ENCODE measurements at regions not wholly inside any gene's neighbourhood (a gene's known extent, or its start where the extent isn't known, plus 50 kb on each side); places are given as distances from the start of the nearest gene placed in this dataset.

GRCh38 chr5:135191084-135191826, 157.2 kb upstream of the PITX1 start (continued):
- TF ChIP-seq ZBTB21 (CRISPR knock-in tag; IDR thresholded peaks at IDR 0.05) (no peak), CBX1 (IDR thresholded peaks at IDR 0.05; ENCODE audit: low read depth) (no peak), RNF2 (conservative IDR thresholded peaks at IDR 0.05; ENCODE audit: low read depth) (no peak), HDAC1 (CRISPR knock-in tag; IDR thresholded peaks at IDR 0.05) (peak; percentile 80), ZNF275 (CRISPR knock-in tag; IDR thresholded peaks at IDR 0.05; ENCODE audit: borderline replicate concordance) (peak; percentile 50; the same call in 1 of the 2 replicates), HHEX (CRISPR knock-in tag; IDR thresholded peaks at IDR 0.05) (no peak), NONO (IDR thresholded peaks at IDR 0.05) (no peak), NONO (CRISPR knock-in tag; conservative IDR thresholded peaks at IDR 0.05) (peak; percentile 80; the same call in 1 of the 2 replicates), ZC3H13 (CRISPR knock-in tag; IDR thresholded peaks at IDR 0.05) (no peak), ZNF543 (CRISPR knock-in tag; IDR thresholded peaks at IDR 0.05) (no peak), KDM5A (IDR thresholded peaks at IDR 0.05; ENCODE audit: borderline replicate concordance, low read length) (no peak), U2AF2 (IDR thresholded peaks at IDR 0.05; ENCODE audit: low read depth, low read length) (no peak), PRMT3 (CRISPR knock-in tag; IDR thresholded peaks at IDR 0.05; ENCODE audit: borderline replicate concordance, low read depth) (no peak), ZNF292 (CRISPR knock-in tag; IDR thresholded peaks at IDR 0.05; ENCODE audit: borderline replicate concordance, low read depth) (peak; percentile 96), ZFX (CRISPR knock-in tag; IDR thresholded peaks at IDR 0.05; ENCODE audit: low read depth) (peak; percentile 91), TP53 (CRISPR knock-in tag; conservative IDR thresholded peaks at IDR 0.05) (0 out of 2 replicates have a peak, but pooled peaks have one; percentile 18), FIP1L1 (IDR thresholded peaks at IDR 0.05; ENCODE audit: borderline replicate concordance, insufficient read depth, low read depth, low read length) (no peak), ZNF770 (CRISPR knock-in tag; IDR thresholded peaks at IDR 0.05) (peak; percentile 81), NBN (conservative IDR thresholded peaks at IDR 0.05) (no peak), GTF3A (CRISPR knock-in tag; conservative IDR thresholded peaks at IDR 0.05) (peak; percentile 82; the same call in 1 of the 2 replicates), SMC3 (IDR thresholded peaks at IDR 0.05; ENCODE audit: low read length) (peak; percentile 60; the same call in 1 of the 2 replicates), ZNF143 (CRISPR knock-in tag; IDR thresholded peaks at IDR 0.05) (no peak), ATF5 (CRISPR knock-in tag; IDR thresholded peaks at IDR 0.05; ENCODE audit: low read depth) (no peak), ZNF570 (CRISPR knock-in tag; IDR thresholded peaks at IDR 0.05; ENCODE audit: borderline replicate concordance) (no peak), ZZZ3 (CRISPR knock-in tag; IDR thresholded peaks at IDR 0.05; ENCODE audit: borderline replicate concordance) (no peak), GMEB1 (CRISPR knock-in tag; IDR thresholded peaks at IDR 0.05; ENCODE audit: borderline replicate concordance) (peak; percentile 46; the same call in 1 of the 2 replicates)

All from HepG2 (cell line).